IMR-90 (cell line): ENCODE measurements at regions not wholly inside any gene's neighbourhood (a gene's known extent, or its start where the extent isn't known, plus 50 kb on each side); places are given as distances from the start of the nearest gene placed in this dataset.

ENCODE experiments used
- ATAC-seq: fragments of 200-7000 bp; cut with Tn5 transposase; 2 replicates; pipeline ENCODE4 v1.9.1; 2020; ENCODE audit warnings: low read depth, mild to moderate bottlenecking, moderate library complexity
- BruUV-seq: library from RNA; stranded (reverse); fragments of 400-500 nt; replicated peaks from 2 replicates; lab custom pipeline; 2021; lab: Mats Ljungman, UMichigan
- CTCF ChIA-PET: fragments of 300-600 bp; formaldehyde crosslinking; extraction: SDS; loops from one replicate; lab custom pipeline; 2021; ENCODE audit warnings: antibody characterized with exemption; lab: Yijun Ruan, JAX
- POLR2A ChIA-PET: fragments of 300-600 bp; sonication (Branson Sonifier 250); formaldehyde crosslinking; loops from one replicate; lab custom pipeline; 2022; ENCODE audit warnings: antibody characterized with exemption; ENCODE audit not compliant: unreplicated experiment; lab: Charles Lee
- DNase-seq: peaks from one replicate; pipeline ENCODE4 v3.0.0; 2013
- H2AFZ ChIP-seq: replicated peaks from 2 replicates; pipeline ENCODE3; 2013; ENCODE audit warnings: low read length, mild to moderate bottlenecking; ENCODE audit not compliant: poor library complexity
- H2AK5ac ChIP-seq: 2 replicates; pipeline ENCODE4 v1.6.1; 2013; ENCODE audit warnings: low read depth, low read length, inconsistent platforms
- H2AK9ac ChIP-seq: replicated peaks from 2 replicates; pipeline ENCODE3; 2013; ENCODE audit warnings: mild to moderate bottlenecking, low read depth, low read length, moderate library complexity; ENCODE audit not compliant: poor library complexity
- H2BK120ac ChIP-seq: 2 replicates; pipeline ENCODE4 v1.6.1; 2013; ENCODE audit warnings: low read depth, low read length, inconsistent platforms
- H2BK15ac ChIP-seq: 3 replicates; pipeline ENCODE4 v1.6.1; 2013; ENCODE audit warnings: low read depth, low read length, inconsistent platforms
- H2BK20ac ChIP-seq: 2 replicates; pipeline ENCODE4 v1.6.1; 2013; ENCODE audit warnings: low read depth, mild to moderate bottlenecking, inconsistent platforms, low read length, moderate library complexity
- H2BK5ac ChIP-seq: 2 replicates; pipeline ENCODE4 v1.6.1; 2013; ENCODE audit warnings: mild to moderate bottlenecking, low read depth, low read length, inconsistent platforms; ENCODE audit not compliant: poor library complexity, severe bottlenecking
- H3K14ac ChIP-seq: replicated peaks from 2 replicates; pipeline ENCODE4 v1.6.1; 2013; ENCODE audit warnings: low read depth, low read length, inconsistent platforms
- H3K18ac ChIP-seq: 2 replicates; pipeline ENCODE4 v1.6.1; 2013; ENCODE audit warnings: low read depth, low read length, control low read depth
- H3K23ac ChIP-seq: 2 replicates; pipeline ENCODE4 v1.6.1; 2013; ENCODE audit warnings: low read depth, low read length, inconsistent platforms
- H3K27ac ChIP-seq: 2 replicates; pipeline ENCODE4 v1.5.1; 2013; ENCODE audit warnings: mild to moderate bottlenecking, control low read depth, low read length; ENCODE audit not compliant: insufficient read depth
- H3K27me3 ChIP-seq: 2 replicates; pipeline ENCODE4 v1.6.1; 2013; ENCODE audit warnings: low read length; ENCODE audit not compliant: control insufficient read depth, insufficient read depth
- H3K36me3 ChIP-seq: 2 replicates; pipeline ENCODE4 v1.6.1; 2013; ENCODE audit warnings: low read length, mixed read lengths; ENCODE audit not compliant: control insufficient read depth, insufficient read depth
- H3K4ac ChIP-seq: 2 replicates; pipeline ENCODE4 v1.6.1; 2013; ENCODE audit warnings: low read depth, low read length, inconsistent platforms
- H3K4me1 ChIP-seq: 2 replicates; pipeline ENCODE4 v1.6.1; 2013; ENCODE audit warnings: low read length, mixed read lengths; ENCODE audit not compliant: control insufficient read depth, insufficient read depth
- H3K4me2 ChIP-seq: 2 replicates; pipeline ENCODE4 v1.6.1; 2013; ENCODE audit warnings: low read depth, mild to moderate bottlenecking, control low read depth, low read length, moderate library complexity
- H3K4me3 ChIP-seq: 2 replicates; pipeline ENCODE4 v1.5.1; 2013; ENCODE audit warnings: low read depth, mild to moderate bottlenecking, control low read depth, low read length, moderate library complexity; ENCODE audit not compliant: insufficient read depth
- H3K56ac ChIP-seq: 2 replicates; pipeline ENCODE4 v1.6.1; 2013; ENCODE audit warnings: low read length, inconsistent platforms; ENCODE audit not compliant: insufficient read depth; ENCODE audit errors: extremely low read depth
- H3K79me1 ChIP-seq, 2 experiments: 2 replicates each; pipeline ENCODE4 v1.6.1; 2013; ENCODE audit warnings: low read length in 2 of 2, inconsistent platforms in 1 of 2, low read depth in 1 of 2
- H3K9ac ChIP-seq: 2 replicates; pipeline ENCODE4 v1.6.1; 2013; ENCODE audit warnings: low read depth, low read length, control low read depth
- H3K9me1 ChIP-seq: 2 replicates; pipeline ENCODE4 v1.6.1; 2013; ENCODE audit warnings: low read length, inconsistent platforms; ENCODE audit not compliant: insufficient read depth
- H3K9me3 ChIP-seq: 2 replicates; pipeline ENCODE4 v1.6.1; 2013; ENCODE audit warnings: low read length; ENCODE audit not compliant: control insufficient read depth, insufficient read depth
- H4K20me1 ChIP-seq: 2 replicates; pipeline ENCODE4 v1.6.1; 2013; ENCODE audit warnings: low read length, inconsistent platforms; ENCODE audit not compliant: insufficient read depth
- H4K5ac ChIP-seq: 2 replicates; pipeline ENCODE4 v1.6.1; 2013; ENCODE audit warnings: mild to moderate bottlenecking, low read depth, low read length, control low read depth
- H4K8ac ChIP-seq, 2 experiments: 2 replicates each; pipeline ENCODE4 v1.6.1; 2013; ENCODE audit warnings: low read depth in 2 of 2, low read length in 2 of 2, control low read depth in 1 of 2, inconsistent platforms in 1 of 2
- H4K91ac ChIP-seq: 2 replicates; pipeline ENCODE4 v1.6.1; 2013; ENCODE audit warnings: low read depth, low read length, inconsistent platforms; ENCODE audit not compliant: insufficient read depth
- RCOR1 ChIP-seq: IDR thresholded peaks from 2 replicates; pipeline ENCODE4 v1.6.1; 2012; ENCODE audit warnings: mild to moderate bottlenecking, low read length, improper control_type of control experiment; ENCODE audit not compliant: insufficient replicate concordance
- WGBS, 2 experiments: methylation state at CpG; one replicate each; pipeline versions ENCODE4 v1.1.5 to v1.1.7; 2013; ENCODE audit warnings: missing lambda C conversion rate in 2 of 2; ENCODE audit not compliant: insufficient read length in 1 of 2; ENCODE audit errors: extremely low coverage in 2 of 2; 5-methylcytosine and 5-hydroxymethylcytosine counted together
- dilution Hi-C: fragments of 300-500 bp; cut with HindIII; formaldehyde crosslinking; loops from one replicate; pipeline ENCODE4 v1.14.3; 2018; ENCODE audit warnings: low sequenced_read_pairs; ENCODE audit not compliant: unreplicated experiment
- in situ Hi-C: fragments of 300-500 bp; cut with MboI; formaldehyde crosslinking; loops from 3 replicates; pipeline ENCODE4 v1.14.3; 2019; ENCODE audit warnings: low sequenced_read_pairs, inconsistent platforms, mixed read lengths
- intact Hi-C: fragments of 100-400 bp; cut with micrococcal nuclease; formaldehyde crosslinking; loops from 2 replicates; pipeline ENCODE4 v1.10.0; 2022

- in situ Hi-C loops (no loop called here), dilution Hi-C loops (no loop called here), intact Hi-C loops (no loop called here)
- BruUV-seq, result no TSS peak
- Histone ChIP-seq H3K9me3 (peaks cover 10% of the 10 kb centered on the region), H3K79me1 (no peaks in the 10 kb centered on the region), H2AFZ (no peak overlapping the region), H2BK15ac (no peak overlapping the region), H3K9me1 (no peaks in the 10 kb centered on the region), H2BK5ac (no peak overlapping the region), H4K8ac (no peak overlapping the region), H3K4me1 (no peaks in the 10 kb centered on the region), H3K14ac (no peak overlapping the region), H3K27ac (no peak overlapping the region), H3K9ac (no peak overlapping the region), H2BK120ac (no peak overlapping the region), H3K23ac (no peak overlapping the region), H2AK5ac (no peak overlapping the region), H3K18ac (no peak overlapping the region), H3K4me3 (no peak overlapping the region), H3K27me3 (no peaks in the 10 kb centered on the region), H3K56ac (no peak overlapping the region), H3K4ac (no peak overlapping the region), H3K4me2 (no peak overlapping the region), H4K20me1 (no peaks in the 10 kb centered on the region), H3K36me3 (no peaks in the 10 kb centered on the region), H2BK20ac (no peak overlapping the region), H2AK9ac (no peak overlapping the region), H4K91ac (no peak overlapping the region), H4K5ac (no peak overlapping the region)
- CTCF ChIA-PET, result no interaction called here
- DNase-seq (no peak), ATAC-seq (no peak)
- no CpG with 5 or more reads among the region's 2 CpGs for WGBS, 2 experiments
- TF ChIP-seq RCOR1, result no peak
- POLR2A ChIA-PET, result no interaction called here
These were observed 592.9 kb upstream of the FBXO33 start for GRCh38 chr14:40025101-40025500.
